Ishikawa (cell line): ENCODE measurements at regions not wholly inside any gene's neighbourhood (a gene's known extent, or its start where the extent isn't known, plus 50 kb on each side); places are given as distances from the start of the nearest gene placed in this dataset.

Source experiments
- CEBPB ChIP-seq: IDR thresholded peaks from 2 replicates; pipeline ENCODE4 v1.6.1; 2012
- CREB1 ChIP-seq: IDR thresholded peaks from 2 replicates; pipeline ENCODE4 v1.6.1; 2012; ENCODE audit warnings: low read depth
- EGR1 ChIP-seq: IDR thresholded peaks from 2 replicates; pipeline ENCODE4 v1.6.1; 2012
- EP300 ChIP-seq: IDR thresholded peaks from 2 replicates; pipeline ENCODE4 v1.6.1; 2012; ENCODE audit warnings: borderline replicate concordance
- FOXM1 ChIP-seq: IDR thresholded peaks from 2 replicates; pipeline ENCODE4 v1.6.1; 2012; ENCODE audit warnings: low read depth, borderline replicate concordance
- NFIC ChIP-seq: IDR thresholded peaks from 2 replicates; pipeline ENCODE4 v1.6.1; 2012
- RAD21 ChIP-seq: IDR thresholded peaks from 2 replicates; pipeline ENCODE4 v1.6.1; 2012; ENCODE audit warnings: low read depth
- TAF1 ChIP-seq: IDR thresholded peaks from 2 replicates; pipeline ENCODE4 v1.6.1; 2012; ENCODE audit warnings: low read depth, mild to moderate bottlenecking
- TCF12 ChIP-seq: IDR thresholded peaks from 2 replicates; pipeline ENCODE4 v1.6.1; 2012; ENCODE audit warnings: low read depth
- TEAD4 ChIP-seq: IDR thresholded peaks from 2 replicates; pipeline ENCODE4 v1.6.1; 2012
- YY1 ChIP-seq: IDR thresholded peaks from 2 replicates; pipeline ENCODE4 v1.6.1; 2012; ENCODE audit warnings: low read depth
- ZBTB7A ChIP-seq: IDR thresholded peaks from 2 replicates; pipeline ENCODE4 v1.6.1; 2012; ENCODE audit warnings: low read depth
- TF ChIP-seq, protein P1 (sequence below): IDR thresholded peaks from 2 replicates; pipeline ENCODE4 v1.6.1; 2012; ENCODE audit warnings: low read depth, mild to moderate bottlenecking

DNA sequence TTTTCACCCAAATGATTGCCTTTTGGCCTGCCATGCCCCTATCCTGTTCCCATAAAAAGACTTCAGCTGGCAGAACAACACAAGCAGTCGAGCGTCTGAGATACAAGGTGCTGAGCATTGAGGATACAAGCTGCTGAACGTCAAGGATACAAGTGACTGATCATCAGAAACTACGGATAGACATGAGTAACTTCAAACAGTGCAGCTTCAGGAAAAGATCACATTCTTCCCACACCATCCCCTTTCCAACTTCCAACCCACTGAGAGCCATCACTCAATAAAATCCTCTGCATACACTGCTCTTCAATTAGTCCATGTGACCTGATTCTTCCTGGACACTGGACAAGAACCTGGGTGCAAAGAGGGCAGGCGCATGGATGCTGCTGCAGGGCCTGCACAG lies 1198.9 kb downstream of the ROBO2 start:
- TF ChIP-seq NFIC (no peak), TEAD4 (no peak), EP300 (no peak), CREB1 (no peak), TCF12 (no peak), TAF1 (no peak), FOXM1 (no peak), YY1 (no peak), EGR1 (no peak), RAD21 (no peak), CEBPB (no peak), ZBTB7A (no peak)
- TF ChIP-seq, protein P1, sequence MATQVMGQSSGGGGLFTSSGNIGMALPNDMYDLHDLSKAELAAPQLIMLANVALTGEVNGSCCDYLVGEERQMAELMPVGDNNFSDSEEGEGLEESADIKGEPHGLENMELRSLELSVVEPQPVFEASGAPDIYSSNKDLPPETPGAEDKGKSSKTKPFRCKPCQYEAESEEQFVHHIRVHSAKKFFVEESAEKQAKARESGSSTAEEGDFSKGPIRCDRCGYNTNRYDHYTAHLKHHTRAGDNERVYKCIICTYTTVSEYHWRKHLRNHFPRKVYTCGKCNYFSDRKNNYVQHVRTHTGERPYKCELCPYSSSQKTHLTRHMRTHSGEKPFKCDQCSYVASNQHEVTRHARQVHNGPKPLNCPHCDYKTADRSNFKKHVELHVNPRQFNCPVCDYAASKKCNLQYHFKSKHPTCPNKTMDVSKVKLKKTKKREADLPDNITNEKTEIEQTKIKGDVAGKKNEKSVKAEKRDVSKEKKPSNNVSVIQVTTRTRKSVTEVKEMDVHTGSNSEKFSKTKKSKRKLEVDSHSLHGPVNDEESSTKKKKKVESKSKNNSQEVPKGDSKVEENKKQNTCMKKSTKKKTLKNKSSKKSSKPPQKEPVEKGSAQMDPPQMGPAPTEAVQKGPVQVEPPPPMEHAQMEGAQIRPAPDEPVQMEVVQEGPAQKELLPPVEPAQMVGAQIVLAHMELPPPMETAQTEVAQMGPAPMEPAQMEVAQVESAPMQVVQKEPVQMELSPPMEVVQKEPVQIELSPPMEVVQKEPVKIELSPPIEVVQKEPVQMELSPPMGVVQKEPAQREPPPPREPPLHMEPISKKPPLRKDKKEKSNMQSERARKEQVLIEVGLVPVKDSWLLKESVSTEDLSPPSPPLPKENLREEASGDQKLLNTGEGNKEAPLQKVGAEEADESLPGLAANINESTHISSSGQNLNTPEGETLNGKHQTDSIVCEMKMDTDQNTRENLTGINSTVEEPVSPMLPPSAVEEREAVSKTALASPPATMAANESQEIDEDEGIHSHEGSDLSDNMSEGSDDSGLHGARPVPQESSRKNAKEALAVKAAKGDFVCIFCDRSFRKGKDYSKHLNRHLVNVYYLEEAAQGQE = no peak
